ENCODE measurements at regions not wholly inside any gene's neighbourhood (a gene's known extent, or its start where the extent isn't known, plus 50 kb on each side); places are given as distances from the start of the nearest gene placed in this dataset.

DNA sequence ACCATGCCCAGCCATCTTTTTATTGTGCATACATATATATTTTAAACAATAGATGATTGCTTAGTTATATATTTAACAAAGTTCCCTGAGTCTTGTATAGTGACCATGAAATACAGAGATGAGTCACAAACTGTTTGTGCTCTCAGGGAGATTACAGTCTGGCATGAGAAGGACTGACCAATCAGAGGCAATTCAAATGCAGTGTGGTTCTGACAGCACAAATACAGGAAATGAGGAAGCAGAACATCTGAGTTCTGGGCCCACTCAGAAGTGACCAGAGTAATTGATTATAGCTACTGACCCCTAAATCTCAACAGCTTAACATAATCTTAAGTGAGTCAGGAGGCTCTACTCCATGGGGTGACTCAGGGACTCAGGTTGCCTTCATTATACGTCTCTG is 534.5 kb downstream of the OMA1 start:
- TF ChIP-seq EZH2phosphoT487 (IDR thresholded peaks at IDR 0.05; ENCODE audit: low read depth, severe bottlenecking, unreplicated experiment) = no peak
- TF ChIP-seq, protein P1, sequence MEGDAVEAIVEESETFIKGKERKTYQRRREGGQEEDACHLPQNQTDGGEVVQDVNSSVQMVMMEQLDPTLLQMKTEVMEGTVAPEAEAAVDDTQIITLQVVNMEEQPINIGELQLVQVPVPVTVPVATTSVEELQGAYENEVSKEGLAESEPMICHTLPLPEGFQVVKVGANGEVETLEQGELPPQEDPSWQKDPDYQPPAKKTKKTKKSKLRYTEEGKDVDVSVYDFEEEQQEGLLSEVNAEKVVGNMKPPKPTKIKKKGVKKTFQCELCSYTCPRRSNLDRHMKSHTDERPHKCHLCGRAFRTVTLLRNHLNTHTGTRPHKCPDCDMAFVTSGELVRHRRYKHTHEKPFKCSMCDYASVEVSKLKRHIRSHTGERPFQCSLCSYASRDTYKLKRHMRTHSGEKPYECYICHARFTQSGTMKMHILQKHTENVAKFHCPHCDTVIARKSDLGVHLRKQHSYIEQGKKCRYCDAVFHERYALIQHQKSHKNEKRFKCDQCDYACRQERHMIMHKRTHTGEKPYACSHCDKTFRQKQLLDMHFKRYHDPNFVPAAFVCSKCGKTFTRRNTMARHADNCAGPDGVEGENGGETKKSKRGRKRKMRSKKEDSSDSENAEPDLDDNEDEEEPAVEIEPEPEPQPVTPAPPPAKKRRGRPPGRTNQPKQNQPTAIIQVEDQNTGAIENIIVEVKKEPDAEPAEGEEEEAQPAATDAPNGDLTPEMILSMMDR (IDR thresholded peaks at IDR 0.05; ENCODE audit: poor library complexity) = no peak
- H3K79me2 ChIP-seq = no peaks in the 10 kb centered on the region
- WGBS (ENCODE audit: low lambda C conversion rate, missing lambda C conversion rate) = 67% methylated on average over 1 of the region's 1 CpG
- no peaks in the 10 kb centered on the region for H3K27me3 ChIP-seq
- no peak for DNase-seq (ENCODE audit: low spot score)
- H3K9me2 ChIP-seq (replicated peaks; ENCODE audit: insufficient read depth) = no peaks in the 10 kb centered on the region
- no peaks in the 10 kb centered on the region for H4K20me1 ChIP-seq (ENCODE audit: insufficient read depth, poor library complexity, severe bottlenecking)
- H3K9me3 ChIP-seq (ENCODE audit: low read depth) = no peaks in the 10 kb centered on the region
- no peak overlapping the region for H3K27ac ChIP-seq
- H3K36me3 ChIP-seq (replicated peaks; ENCODE audit: insufficient read depth, low read depth) = no peaks in the 10 kb centered on the region
- H3K4me1 ChIP-seq (ENCODE audit: insufficient read depth) = no peaks in the 10 kb centered on the region
- no peak overlapping the region for H3K4me2 ChIP-seq
- no peak overlapping the region for H2AFZ ChIP-seq
- no peak overlapping the region for H3K4me3 ChIP-seq

DNA sequence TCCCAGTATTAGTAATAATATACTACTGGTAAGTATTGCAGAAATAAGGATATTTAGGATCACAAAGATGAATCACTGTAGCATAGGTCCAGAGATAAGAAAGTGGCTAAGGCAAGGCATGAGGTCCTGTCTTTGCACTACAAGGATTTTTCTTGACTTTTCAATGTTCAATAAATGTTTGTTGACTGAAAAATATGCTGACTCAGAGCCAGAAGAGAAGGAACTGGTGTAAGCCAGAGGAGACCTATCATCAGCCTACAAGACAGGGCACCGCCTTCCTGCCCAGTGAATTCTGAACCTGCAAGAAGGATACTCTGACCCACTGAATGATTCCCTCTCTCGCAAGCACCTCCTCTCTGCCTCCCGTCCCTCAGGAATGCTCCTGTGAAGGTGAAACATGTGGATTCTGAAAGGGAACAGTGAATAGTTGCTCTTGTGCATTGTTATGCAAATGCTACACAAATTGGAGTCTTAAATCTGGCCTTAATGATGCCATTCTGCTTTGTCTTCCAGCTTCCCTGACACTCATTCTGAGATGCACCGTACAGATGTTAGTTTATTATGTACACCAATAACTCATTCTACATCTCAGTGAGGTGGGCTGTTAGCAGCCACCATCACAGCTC is 540.0 kb downstream of the OMA1 start:
- Histone ChIP-seq H3K4me3 (no peak overlapping the region), H3K27me3 (no peaks in the 10 kb centered on the region), H3K4me1 (ENCODE audit: insufficient read depth) (no peaks in the 10 kb centered on the region), H3K9me2 (replicated peaks; ENCODE audit: insufficient read depth) (no peaks in the 10 kb centered on the region), H3K27ac (no peak overlapping the region), H2AFZ (no peak overlapping the region), H3K9me3 (ENCODE audit: low read depth) (no peaks in the 10 kb centered on the region), H4K20me1 (ENCODE audit: insufficient read depth, poor library complexity, severe bottlenecking) (no peaks in the 10 kb centered on the region), H3K36me3 (replicated peaks; ENCODE audit: insufficient read depth, low read depth) (no peaks in the 10 kb centered on the region), H3K79me2 (no peaks in the 10 kb centered on the region), H3K4me2 (no peak overlapping the region)
- no peak for DNase-seq (ENCODE audit: low spot score)
- WGBS (ENCODE audit: low lambda C conversion rate, missing lambda C conversion rate) = 57% methylated on average over 4 of the region's 4 CpGs
- TF ChIP-seq, protein P1 (IDR thresholded peaks at IDR 0.05; ENCODE audit: poor library complexity) = no peak
- TF ChIP-seq EZH2phosphoT487 (IDR thresholded peaks at IDR 0.05; ENCODE audit: low read depth, severe bottlenecking, unreplicated experiment) (no peak), EZH2 (IDR thresholded peaks at IDR 0.05; ENCODE audit: borderline replicate concordance) (no peak)

GRCh38 chr1:58005212-58005611 is 541.3 kb downstream of the OMA1 start:
- Histone ChIP-seq H3K4me2 (no peak overlapping the region), H3K9me3 (ENCODE audit: low read depth) (no peaks in the 10 kb centered on the region), H3K36me3 (replicated peaks; ENCODE audit: insufficient read depth, low read depth) (no peaks in the 10 kb centered on the region), H3K4me1 (ENCODE audit: insufficient read depth) (no peaks in the 10 kb centered on the region), H3K27me3 (no peaks in the 10 kb centered on the region), H3K9me2 (replicated peaks; ENCODE audit: insufficient read depth) (no peaks in the 10 kb centered on the region), H3K79me2 (no peaks in the 10 kb centered on the region), H3K4me3 (no peak overlapping the region), H4K20me1 (ENCODE audit: insufficient read depth, poor library complexity, severe bottlenecking) (no peaks in the 10 kb centered on the region), H3K27ac (no peak overlapping the region), H2AFZ (no peak overlapping the region)
- DNase-seq (ENCODE audit: low spot score) = no peak
- TF ChIP-seq, protein P1 (IDR thresholded peaks at IDR 0.05; ENCODE audit: poor library complexity) = no peak
- no peak for TF ChIP-seq EZH2phosphoT487 (IDR thresholded peaks at IDR 0.05; ENCODE audit: low read depth, severe bottlenecking, unreplicated experiment)
- TF ChIP-seq EZH2 (IDR thresholded peaks at IDR 0.05; ENCODE audit: borderline replicate concordance) = no peak
- 36% methylated on average over 2 of the region's 2 CpGs for WGBS (ENCODE audit: low lambda C conversion rate, missing lambda C conversion rate)

- Histone ChIP-seq H3K4me1 (ENCODE audit: insufficient read depth) (no peaks in the 10 kb centered on the region), H4K20me1 (ENCODE audit: insufficient read depth, poor library complexity, severe bottlenecking) (no peaks in the 10 kb centered on the region), H3K9me2 (replicated peaks; ENCODE audit: insufficient read depth) (no peaks in the 10 kb centered on the region), H3K4me3 (no peak overlapping the region), H3K27ac (no peak overlapping the region), H3K79me2 (no peaks in the 10 kb centered on the region), H3K4me2 (no peak overlapping the region), H3K9me3 (ENCODE audit: low read depth) (no peaks in the 10 kb centered on the region), H3K36me3 (replicated peaks; ENCODE audit: insufficient read depth, low read depth) (no peaks in the 10 kb centered on the region), H3K27me3 (no peaks in the 10 kb centered on the region), H2AFZ (no peak overlapping the region)
- DNase-seq (ENCODE audit: low spot score) = no peak
- TF ChIP-seq EZH2phosphoT487 (IDR thresholded peaks at IDR 0.05; ENCODE audit: low read depth, severe bottlenecking, unreplicated experiment) (no peak), EZH2 (IDR thresholded peaks at IDR 0.05; ENCODE audit: borderline replicate concordance) (no peak)
- TF ChIP-seq, protein P1 (IDR thresholded peaks at IDR 0.05; ENCODE audit: poor library complexity) = no peak
- 86% methylated on average over 3 of the region's 3 CpGs for WGBS (ENCODE audit: low lambda C conversion rate, missing lambda C conversion rate)
These were observed 542.5 kb downstream of the OMA1 start for GRCh38 chr1:58003988-58004387.
